IMR-90 (cell line): ENCODE measurements at regions not wholly inside any gene's neighbourhood (a gene's known extent, or its start where the extent isn't known, plus 50 kb on each side); places are given as distances from the start of the nearest gene placed in this dataset.

Experiments
- BHLHE40 ChIP-seq: fragments of 150-350 bp; IDR thresholded peaks from 2 replicates; pipeline ENCODE4 v1.6.1; 2016; ENCODE audit warnings: mild to moderate bottlenecking, low read depth, low read length
- CEBPB ChIP-seq: IDR thresholded peaks from 2 replicates; pipeline ENCODE4 v1.6.1; 2012; ENCODE audit warnings: low read depth, low read length, improper control_type of control experiment
- CHD1 ChIP-seq: IDR thresholded peaks from 2 replicates; pipeline ENCODE4 v1.6.1; 2012; ENCODE audit warnings: low read depth, low read length, improper control_type of control experiment
- CTCF ChIP-seq: conservative IDR thresholded peaks from 2 replicates; pipeline ENCODE4 v1.5.1; 2012; ENCODE audit warnings: mild to moderate bottlenecking, low read depth, low read length, improper control_type of control experiment
- ELK1 ChIP-seq: fragments of 150-350 bp; IDR thresholded peaks from 2 replicates; pipeline ENCODE4 v1.6.1; 2016; ENCODE audit warnings: low read depth, mild to moderate bottlenecking, low read length, moderate library complexity, borderline replicate concordance
- FOS ChIP-seq: fragments of 150-350 bp; IDR thresholded peaks from 2 replicates; pipeline ENCODE4 v1.6.1; 2016; ENCODE audit warnings: low read depth, low read length
- MAFK ChIP-seq: IDR thresholded peaks from 2 replicates; pipeline ENCODE4 v1.6.1; 2012; ENCODE audit warnings: low read depth, low read length, improper control_type of control experiment
- MAZ ChIP-seq: IDR thresholded peaks from 2 replicates; pipeline ENCODE4 v1.6.1; 2012; ENCODE audit warnings: low read depth, mild to moderate bottlenecking, low read length, improper control_type of control experiment, moderate library complexity, borderline replicate concordance
- MXI1 ChIP-seq: IDR thresholded peaks from 2 replicates; pipeline ENCODE4 v1.6.1; 2012; ENCODE audit warnings: low read depth, mild to moderate bottlenecking, low read length, moderate library complexity, borderline replicate concordance
- POLR2A ChIP-seq: IDR thresholded peaks from 2 replicates; pipeline ENCODE4 v1.6.1; 2012; ENCODE audit warnings: mild to moderate bottlenecking, low read depth, low read length
- RAD21 ChIP-seq: IDR thresholded peaks from 2 replicates; pipeline ENCODE4 v1.6.1; 2012; ENCODE audit warnings: low read length, improper control_type of control experiment
- RCOR1 ChIP-seq: IDR thresholded peaks from 2 replicates; pipeline ENCODE4 v1.6.1; 2012; ENCODE audit warnings: mild to moderate bottlenecking, low read length, improper control_type of control experiment; ENCODE audit not compliant: insufficient replicate concordance
- SMC3 ChIP-seq: fragments of 150-350 bp; IDR thresholded peaks from 2 replicates; pipeline ENCODE4 v1.6.1; 2016; ENCODE audit warnings: low read depth, mild to moderate bottlenecking, antibody characterized with exemption, low read length, moderate library complexity

- TF ChIP-seq BHLHE40: no peak
- TF ChIP-seq SMC3: no peak
- TF ChIP-seq CTCF: no peak
- TF ChIP-seq FOS: no peak
- no peak for TF ChIP-seq CEBPB
- no peak for TF ChIP-seq RAD21
- no peak for TF ChIP-seq MXI1
- TF ChIP-seq POLR2A: no peak
- no peak for TF ChIP-seq RCOR1
- no peak for TF ChIP-seq MAZ
- TF ChIP-seq ELK1: no peak
- no peak for TF ChIP-seq MAFK
- TF ChIP-seq CHD1: no peak
These were observed 507.3 kb downstream of the SLCO4C1 start for GRCh38 chr5:101788797-101789196.
